SK-N-MC (cell line): ENCODE measurements at regions not wholly inside any gene's neighbourhood (a gene's known extent, or its start where the extent isn't known, plus 50 kb on each side); places are given as distances from the start of the nearest gene placed in this dataset.

Source experiments
- EZH2 ChIP-seq: fragments of 200-600 bp; sonication (generic); IDR thresholded peaks from one replicate; pipeline ENCODE4 v1.6.1; 2017; ENCODE audit warnings: antibody characterized with exemption
- FOXP2 ChIP-seq: optimal IDR thresholded peaks from 2 replicates; pipeline ENCODE3; 2011; ENCODE audit warnings: mild to moderate bottlenecking, moderate library complexity; ENCODE audit not compliant: insufficient read depth; ENCODE audit errors: extremely low read length, control extremely low read depth
- POLR2AphosphoS5 ChIP-seq: IDR thresholded peaks from 2 replicates; pipeline ENCODE4 v1.6.1; 2012; ENCODE audit warnings: mild to moderate bottlenecking, low read depth, low read length, borderline replicate concordance

DNA sequence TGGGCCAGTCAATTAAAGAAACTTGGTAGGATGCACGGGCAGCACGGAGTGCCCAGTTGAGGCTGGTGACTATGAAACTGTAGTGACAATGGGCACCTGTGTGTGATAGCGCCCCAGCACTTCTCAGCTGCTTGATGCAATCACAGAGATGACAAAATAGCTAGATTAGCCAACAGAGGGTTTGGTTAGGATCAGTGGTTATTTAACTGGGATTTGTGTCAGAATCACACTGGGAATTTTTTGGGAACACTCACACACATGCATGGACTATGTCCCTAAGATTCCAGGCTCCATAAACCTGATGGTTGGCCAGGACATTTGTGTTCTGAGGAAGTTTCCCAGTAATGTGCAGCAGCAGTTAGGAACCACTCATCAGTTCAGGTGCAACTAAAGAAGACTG is 51.2 kb upstream of the DAAM1 start:
- TF ChIP-seq EZH2 (no peak), POLR2AphosphoS5 (no peak), FOXP2 (no peak)
